NCI-H226 (cell line): ENCODE measurements at regions not wholly inside any gene's neighbourhood (a gene's known extent, or its start where the extent isn't known, plus 50 kb on each side); places are given as distances from the start of the nearest gene placed in this dataset.
"Not testable (repeated sequence)": the region's sequence is repeated elsewhere in the genome, so short reads cannot be mapped to it uniquely, and the experiment has no call there.

Experiments used
- DNase-seq: peaks from one replicate; pipeline ENCODE4 v3.0.0-alpha.2; 2015

GRCh38 chr12:124474709-124475108 is 92.7 kb downstream of the NCOR2 start:
- DNase-seq, result no peak

GRCh38 chr12:124472690-124473279 is 94.6 kb downstream of the NCOR2 start:
- no peak for DNase-seq

GRCh38 chr12:124471828-124472227 is 95.6 kb downstream of the NCOR2 start:
- DNase-seq, result no peak

- DNase-seq, result no peak
Measured at GRCh38 chr12:124470806-124471205, 96.6 kb downstream of the NCOR2 start.

DNA sequence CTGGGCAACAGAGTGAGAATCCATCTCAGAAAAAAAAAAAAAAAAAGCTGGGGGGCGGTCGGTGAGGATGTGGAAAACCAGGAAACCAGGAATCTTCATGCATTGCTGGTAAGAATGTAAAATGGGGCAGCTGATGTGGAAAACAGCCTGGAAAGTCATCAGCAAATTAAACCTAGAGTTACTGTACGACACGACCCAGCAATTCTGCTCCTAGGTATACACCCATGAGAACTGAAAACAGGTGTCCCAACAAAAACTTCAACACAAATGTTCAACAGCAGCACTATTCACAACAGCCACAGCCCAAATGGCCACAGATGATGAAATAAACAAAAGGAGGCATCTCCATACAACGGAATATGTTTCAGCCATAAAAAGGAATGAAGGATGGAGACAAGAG is 97.3 kb downstream of the NCOR2 start:
- DNase-seq, result no peak

DNA sequence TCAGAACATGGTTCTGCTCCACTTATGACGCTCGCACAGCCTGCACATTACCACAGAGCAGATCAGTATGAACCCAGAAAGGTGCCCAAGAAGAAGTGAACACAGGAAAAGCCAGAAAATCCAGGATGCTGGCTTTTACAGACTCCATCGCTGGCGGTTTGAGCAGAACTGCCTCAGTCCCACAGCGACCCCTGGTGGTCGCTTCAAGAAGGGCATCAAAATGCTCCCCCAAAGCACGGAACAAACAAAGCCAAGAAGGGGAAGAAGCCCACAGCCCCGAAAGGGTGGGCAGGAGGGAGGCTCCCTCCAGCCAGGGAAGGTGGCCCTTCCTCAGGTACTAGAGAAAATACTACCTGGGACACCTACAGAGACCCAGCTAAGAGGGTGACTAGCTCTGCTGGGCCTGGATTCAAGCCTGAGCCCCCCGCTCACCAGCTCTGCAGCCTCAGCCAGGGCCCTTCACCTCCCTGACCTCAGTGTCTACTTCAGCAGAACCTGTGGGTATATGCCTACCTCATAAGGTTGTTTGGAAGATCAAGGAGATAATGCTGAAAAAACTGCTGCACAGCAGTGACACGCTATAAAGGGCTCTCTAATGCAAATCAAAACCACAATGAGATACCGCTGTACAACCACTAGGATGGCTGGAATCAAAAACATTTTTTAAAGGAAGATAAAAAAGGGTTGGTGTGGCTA is 98.1 kb downstream of the NCOR2 start:
- no peak for DNase-seq

GRCh38 chr12:124467549-124467948 is 99.9 kb downstream of the NCOR2 start:
- DNase-seq, result not testable (repeated sequence)

GRCh38 chr12:124466216-124467128 is 100.9 kb downstream of the NCOR2 start:
- DNase-seq, result peak; percentile 57

DNA sequence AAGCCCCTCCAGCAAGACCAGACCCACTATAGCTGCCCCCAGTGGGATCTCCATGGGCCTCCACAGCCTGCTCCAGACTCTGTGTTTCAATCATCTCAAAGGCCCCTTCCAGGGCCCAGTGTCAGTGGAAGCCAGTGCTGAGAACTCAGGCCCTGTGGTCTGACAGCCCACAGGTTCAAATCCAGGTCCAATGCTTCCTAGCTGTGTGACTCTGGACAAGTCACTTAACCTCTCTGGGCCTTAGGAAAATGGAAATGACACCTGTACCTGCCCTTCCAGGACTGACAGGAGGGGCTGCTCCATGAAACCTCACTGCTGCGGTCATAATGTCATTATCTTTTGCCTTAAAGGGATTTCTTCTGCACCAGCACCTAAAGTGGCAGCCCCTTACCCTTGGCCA is 101.9 kb downstream of the NCOR2 start:
- no peak for DNase-seq

- DNase-seq, result no peak
Measured at GRCh38 chr12:124464830-124465229, 102.6 kb downstream of the NCOR2 start.

DNA sequence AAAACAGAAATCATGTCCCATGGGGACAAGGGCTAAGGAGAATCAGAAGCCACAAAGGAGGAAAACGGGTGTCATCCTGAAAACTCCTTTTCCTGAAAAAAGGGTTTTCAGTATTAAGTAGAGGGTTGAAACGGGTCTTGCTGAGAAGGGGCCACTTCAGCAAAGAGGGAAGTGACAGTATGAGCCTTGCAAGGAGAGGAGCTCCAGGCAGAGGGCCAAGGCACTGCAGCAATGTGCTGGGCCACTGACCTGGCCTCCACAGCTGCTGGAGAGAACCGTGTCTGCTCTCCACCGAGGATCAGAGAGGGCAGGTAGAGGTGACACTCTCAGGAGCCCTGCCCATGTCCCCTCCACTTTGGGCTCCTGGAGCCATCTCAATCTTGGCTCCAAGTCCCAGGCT is 103.3 kb downstream of the NCOR2 start:
- no peak for DNase-seq

DNA sequence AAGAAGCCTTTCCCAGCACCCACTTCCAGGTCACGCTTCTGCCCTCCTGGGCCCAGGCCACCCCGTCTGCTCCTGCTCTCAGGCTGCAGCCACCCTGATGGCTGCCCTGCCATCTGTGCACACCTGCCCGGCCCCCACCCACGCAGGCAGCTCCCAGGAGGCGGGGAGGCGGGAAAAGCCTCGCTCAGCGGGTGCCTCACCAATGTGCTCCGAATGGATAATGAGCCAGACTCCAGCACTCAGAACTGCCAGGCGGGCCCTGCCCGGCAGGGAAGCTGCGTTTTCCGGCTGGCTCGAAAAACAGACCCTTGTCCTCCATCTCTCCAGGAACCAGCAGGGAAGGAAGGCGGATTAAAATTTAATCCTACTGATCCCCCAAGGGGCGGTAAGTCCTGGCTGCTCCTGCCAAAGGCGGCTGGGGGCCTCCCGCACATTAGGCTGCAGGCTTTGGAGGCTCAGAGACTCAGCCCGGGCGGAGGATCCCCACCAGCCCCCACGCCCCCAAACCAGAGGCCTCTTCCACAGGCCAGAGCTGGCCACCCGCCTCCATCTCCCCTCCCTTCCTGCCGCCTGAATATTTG is 104.0 kb downstream of the NCOR2 start:
- no peak for DNase-seq

DNA sequence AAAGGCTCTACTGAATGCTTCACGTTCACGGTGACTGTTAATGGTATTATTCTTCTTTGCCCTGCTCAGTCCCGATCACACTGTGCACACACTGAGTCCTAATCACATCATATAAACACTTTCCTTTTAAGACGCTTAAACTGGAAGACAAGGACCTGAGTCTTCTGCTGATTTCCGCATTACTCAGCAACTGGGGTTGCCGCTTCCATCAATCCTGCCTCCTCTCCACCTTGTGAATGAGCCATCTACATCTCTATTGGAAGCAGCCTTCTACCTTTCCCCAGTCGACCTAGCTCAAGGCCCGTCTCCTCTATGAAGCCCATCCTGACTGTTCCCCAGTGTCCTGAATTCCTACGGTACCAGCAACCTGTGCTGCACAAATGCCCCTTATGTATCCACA is 104.7 kb downstream of the NCOR2 start:
- no peak for DNase-seq

- no peak for DNase-seq
Measured at GRCh38 chr12:124461851-124462623, 105.4 kb downstream of the NCOR2 start.

GRCh38 chr12:124461241-124461673 is 106.2 kb downstream of the NCOR2 start:
- no peak for DNase-seq

- DNase-seq, result no peak
Measured at GRCh38 chr12:124460771-124461170, 106.6 kb downstream of the NCOR2 start.

DNA sequence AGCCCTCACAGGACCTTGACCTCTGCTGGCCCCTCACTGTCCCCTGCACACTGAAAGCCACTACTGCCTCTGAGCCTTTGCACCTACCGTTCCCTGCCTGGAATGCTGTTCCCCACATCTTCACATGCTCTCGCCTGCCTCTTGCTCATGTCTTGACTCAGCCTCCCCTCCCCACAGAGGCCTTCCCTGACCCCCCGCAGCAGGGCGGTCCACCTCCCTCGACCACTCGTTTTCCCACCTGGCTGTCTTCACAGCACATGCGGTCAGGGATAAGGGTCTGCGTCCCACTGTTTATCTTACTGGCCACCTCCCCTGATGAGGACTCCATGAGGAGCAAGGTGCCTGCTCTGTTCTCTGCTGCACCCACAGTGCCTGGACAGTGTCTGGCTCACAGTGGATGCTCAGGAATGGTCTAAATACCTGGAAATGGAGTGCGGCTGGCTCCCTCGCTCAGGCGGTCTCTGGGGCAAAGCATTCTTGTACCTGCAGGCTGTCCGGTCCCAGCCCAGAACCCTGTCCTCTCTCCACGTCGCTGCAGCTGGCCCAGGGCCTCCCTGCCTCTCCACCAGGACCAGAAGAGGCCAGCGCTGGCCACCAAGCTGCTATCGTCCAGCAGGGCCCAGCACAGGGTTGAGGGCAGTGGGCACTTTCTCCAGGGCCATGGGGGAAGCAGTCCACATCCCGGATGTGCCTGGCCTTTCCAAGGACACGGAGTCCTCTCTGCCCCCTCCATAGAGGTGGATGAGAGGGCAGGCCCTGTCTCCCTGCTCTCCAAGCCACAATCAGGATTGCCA is 107.4 kb downstream of the NCOR2 start:
- DNase-seq, result no peak

- no peak for DNase-seq
Measured at GRCh38 chr12:124458992-124459851, 108.2 kb downstream of the NCOR2 start.

GRCh38 chr12:124458220-124458991 is 109.0 kb downstream of the NCOR2 start:
- no peak for DNase-seq
